NB4 (cell line): ENCODE measurements at regions not wholly inside any gene's neighbourhood (a gene's known extent, or its start where the extent isn't known, plus 50 kb on each side); places are given as distances from the start of the nearest gene placed in this dataset.

Experiments used
- POLR2A ChIP-seq: IDR thresholded peaks from 2 replicates; pipeline ENCODE4 v1.6.1; 2011; ENCODE audit warnings: mild to moderate bottlenecking; ENCODE audit not compliant: insufficient read length; ENCODE audit errors: extremely low read depth
- TF ChIP-seq, protein P1 (sequence below): IDR thresholded peaks from one replicate; pipeline ENCODE4 v1.5.1; 2012; ENCODE audit warnings: low read depth, low read length
- TF ChIP-seq, protein P2 (sequence below): IDR thresholded peaks from 2 replicates; pipeline ENCODE4 v1.6.1; 2011; ENCODE audit warnings: low read depth, low read length

- TF ChIP-seq, protein P1, sequence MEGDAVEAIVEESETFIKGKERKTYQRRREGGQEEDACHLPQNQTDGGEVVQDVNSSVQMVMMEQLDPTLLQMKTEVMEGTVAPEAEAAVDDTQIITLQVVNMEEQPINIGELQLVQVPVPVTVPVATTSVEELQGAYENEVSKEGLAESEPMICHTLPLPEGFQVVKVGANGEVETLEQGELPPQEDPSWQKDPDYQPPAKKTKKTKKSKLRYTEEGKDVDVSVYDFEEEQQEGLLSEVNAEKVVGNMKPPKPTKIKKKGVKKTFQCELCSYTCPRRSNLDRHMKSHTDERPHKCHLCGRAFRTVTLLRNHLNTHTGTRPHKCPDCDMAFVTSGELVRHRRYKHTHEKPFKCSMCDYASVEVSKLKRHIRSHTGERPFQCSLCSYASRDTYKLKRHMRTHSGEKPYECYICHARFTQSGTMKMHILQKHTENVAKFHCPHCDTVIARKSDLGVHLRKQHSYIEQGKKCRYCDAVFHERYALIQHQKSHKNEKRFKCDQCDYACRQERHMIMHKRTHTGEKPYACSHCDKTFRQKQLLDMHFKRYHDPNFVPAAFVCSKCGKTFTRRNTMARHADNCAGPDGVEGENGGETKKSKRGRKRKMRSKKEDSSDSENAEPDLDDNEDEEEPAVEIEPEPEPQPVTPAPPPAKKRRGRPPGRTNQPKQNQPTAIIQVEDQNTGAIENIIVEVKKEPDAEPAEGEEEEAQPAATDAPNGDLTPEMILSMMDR: no peak
- TF ChIP-seq POLR2A: no peak
- TF ChIP-seq, protein P2, sequence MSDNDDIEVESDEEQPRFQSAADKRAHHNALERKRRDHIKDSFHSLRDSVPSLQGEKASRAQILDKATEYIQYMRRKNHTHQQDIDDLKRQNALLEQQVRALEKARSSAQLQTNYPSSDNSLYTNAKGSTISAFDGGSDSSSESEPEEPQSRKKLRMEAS: no peak
Observed at GRCh38 chr3:148217317-148217716, 480.4 kb upstream of the AGTR1 start.
